ENCODE measurements at regions not wholly inside any gene's neighbourhood (a gene's known extent, or its start where the extent isn't known, plus 50 kb on each side); places are given as distances from the start of the nearest gene placed in this dataset.

DNA sequence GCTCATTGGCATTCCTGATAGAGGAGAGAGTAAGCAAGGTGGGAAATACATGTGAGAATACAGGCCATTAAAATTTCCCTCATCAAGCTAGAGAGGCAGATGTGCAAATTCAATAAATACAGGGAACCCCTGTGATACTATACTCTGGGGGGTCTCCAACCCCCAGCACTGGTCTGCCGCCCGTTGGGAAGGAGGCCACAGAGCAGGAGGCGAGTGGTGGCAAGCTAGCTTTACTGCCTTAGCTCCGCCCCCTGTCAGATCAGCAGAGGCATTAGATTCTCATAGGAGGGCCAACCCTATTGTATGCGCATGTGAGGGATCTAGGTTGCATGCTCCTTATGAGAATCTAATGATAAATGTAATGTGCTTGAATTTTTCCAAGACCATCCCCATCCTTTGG lies 97.1 kb upstream of the PLSCR5 start:
- TF ChIP-seq, protein P1, sequence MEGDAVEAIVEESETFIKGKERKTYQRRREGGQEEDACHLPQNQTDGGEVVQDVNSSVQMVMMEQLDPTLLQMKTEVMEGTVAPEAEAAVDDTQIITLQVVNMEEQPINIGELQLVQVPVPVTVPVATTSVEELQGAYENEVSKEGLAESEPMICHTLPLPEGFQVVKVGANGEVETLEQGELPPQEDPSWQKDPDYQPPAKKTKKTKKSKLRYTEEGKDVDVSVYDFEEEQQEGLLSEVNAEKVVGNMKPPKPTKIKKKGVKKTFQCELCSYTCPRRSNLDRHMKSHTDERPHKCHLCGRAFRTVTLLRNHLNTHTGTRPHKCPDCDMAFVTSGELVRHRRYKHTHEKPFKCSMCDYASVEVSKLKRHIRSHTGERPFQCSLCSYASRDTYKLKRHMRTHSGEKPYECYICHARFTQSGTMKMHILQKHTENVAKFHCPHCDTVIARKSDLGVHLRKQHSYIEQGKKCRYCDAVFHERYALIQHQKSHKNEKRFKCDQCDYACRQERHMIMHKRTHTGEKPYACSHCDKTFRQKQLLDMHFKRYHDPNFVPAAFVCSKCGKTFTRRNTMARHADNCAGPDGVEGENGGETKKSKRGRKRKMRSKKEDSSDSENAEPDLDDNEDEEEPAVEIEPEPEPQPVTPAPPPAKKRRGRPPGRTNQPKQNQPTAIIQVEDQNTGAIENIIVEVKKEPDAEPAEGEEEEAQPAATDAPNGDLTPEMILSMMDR (IDR thresholded peaks at IDR 0.05), result no peak
- no peak for TF ChIP-seq POLR2A (IDR thresholded peaks at IDR 0.05)

Data from right lobe of liver (tissue), 4 donors.